GM12878 (cell line): ENCODE measurements at regions not wholly inside any gene's neighbourhood (a gene's known extent, or its start where the extent isn't known, plus 50 kb on each side); places are given as distances from the start of the nearest gene placed in this dataset.

Experiments used
- CREB1 ChIP-seq: IDR thresholded peaks from 2 replicates; pipeline ENCODE4 v1.6.1; 2012; ENCODE audit warnings: low read depth, mild to moderate bottlenecking, inconsistent platforms
- POLR2A ChIP-seq: IDR thresholded peaks from 2 replicates; pipeline ENCODE4 v1.6.1; 2011; ENCODE audit warnings: low read depth, mild to moderate bottlenecking, low read length
- SPI1 ChIP-seq: IDR thresholded peaks from 2 replicates; pipeline ENCODE4 v1.6.1; 2011; ENCODE audit warnings: low read depth, mild to moderate bottlenecking, low read length, moderate library complexity, borderline replicate concordance; ENCODE audit not compliant: insufficient read depth
- TF ChIP-seq, protein P1 (sequence below): fragments of 450-650 bp; IDR thresholded peaks from 2 replicates; pipeline ENCODE4 v1.6.1; 2017; ENCODE audit warnings: mild to moderate bottlenecking, moderate library complexity
- TF ChIP-seq, protein P2 (sequence below), 3 experiments: IDR thresholded peaks in 2 of 3; conservative IDR thresholded peaks in 1 of 3; 2 replicates each; pipeline ENCODE4 v1.5.1; 2011; ENCODE audit warnings: low read depth in 3 of 3, low read length in 3 of 3, mild to moderate bottlenecking in 3 of 3, control low read depth in 2 of 3, moderate library complexity in 2 of 3, inconsistent platforms in 1 of 3, mixed read lengths in 1 of 3; ENCODE audit not compliant: control insufficient read depth in 2 of 3, insufficient read depth in 1 of 3; ENCODE audit errors: extremely low read depth in 1 of 3

DNA sequence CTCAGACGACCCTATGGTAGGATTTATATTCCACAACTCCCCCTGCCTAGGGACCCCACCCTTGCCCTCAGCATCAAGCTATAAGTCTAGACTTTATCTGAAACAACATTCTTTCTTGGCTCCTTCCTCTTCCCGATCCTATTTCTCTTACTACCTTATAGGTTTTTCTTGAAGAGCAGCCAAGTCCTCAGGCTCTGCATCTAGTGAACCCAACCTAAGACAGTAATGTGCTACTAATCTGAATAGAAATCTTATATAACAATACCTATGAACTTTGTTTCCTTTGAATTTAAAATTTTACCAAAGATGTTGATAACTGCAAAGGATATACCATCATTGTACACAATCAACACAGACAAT is 96.7 kb upstream of the BMP4 start:
- TF ChIP-seq POLR2A, result no peak
- TF ChIP-seq CREB1, result no peak
- TF ChIP-seq, protein P1, sequence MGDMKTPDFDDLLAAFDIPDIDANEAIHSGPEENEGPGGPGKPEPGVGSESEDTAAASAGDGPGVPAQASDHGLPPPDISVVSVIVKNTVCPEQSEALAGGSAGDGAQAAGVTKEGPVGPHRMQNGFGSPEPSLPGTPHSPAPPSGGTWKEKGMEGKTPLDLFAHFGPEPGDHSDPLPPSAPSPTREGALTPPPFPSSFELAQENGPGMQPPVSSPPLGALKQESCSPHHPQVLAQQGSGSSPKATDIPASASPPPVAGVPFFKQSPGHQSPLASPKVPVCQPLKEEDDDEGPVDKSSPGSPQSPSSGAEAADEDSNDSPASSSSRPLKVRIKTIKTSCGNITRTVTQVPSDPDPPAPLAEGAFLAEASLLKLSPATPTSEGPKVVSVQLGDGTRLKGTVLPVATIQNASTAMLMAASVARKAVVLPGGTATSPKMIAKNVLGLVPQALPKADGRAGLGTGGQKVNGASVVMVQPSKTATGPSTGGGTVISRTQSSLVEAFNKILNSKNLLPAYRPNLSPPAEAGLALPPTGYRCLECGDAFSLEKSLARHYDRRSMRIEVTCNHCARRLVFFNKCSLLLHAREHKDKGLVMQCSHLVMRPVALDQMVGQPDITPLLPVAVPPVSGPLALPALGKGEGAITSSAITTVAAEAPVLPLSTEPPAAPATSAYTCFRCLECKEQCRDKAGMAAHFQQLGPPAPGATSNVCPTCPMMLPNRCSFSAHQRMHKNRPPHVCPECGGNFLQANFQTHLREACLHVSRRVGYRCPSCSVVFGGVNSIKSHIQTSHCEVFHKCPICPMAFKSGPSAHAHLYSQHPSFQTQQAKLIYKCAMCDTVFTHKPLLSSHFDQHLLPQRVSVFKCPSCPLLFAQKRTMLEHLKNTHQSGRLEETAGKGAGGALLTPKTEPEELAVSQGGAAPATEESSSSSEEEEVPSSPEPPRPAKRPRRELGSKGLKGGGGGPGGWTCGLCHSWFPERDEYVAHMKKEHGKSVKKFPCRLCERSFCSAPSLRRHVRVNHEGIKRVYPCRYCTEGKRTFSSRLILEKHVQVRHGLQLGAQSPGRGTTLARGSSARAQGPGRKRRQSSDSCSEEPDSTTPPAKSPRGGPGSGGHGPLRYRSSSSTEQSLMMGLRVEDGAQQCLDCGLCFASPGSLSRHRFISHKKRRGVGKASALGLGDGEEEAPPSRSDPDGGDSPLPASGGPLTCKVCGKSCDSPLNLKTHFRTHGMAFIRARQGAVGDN, result no peak
- TF ChIP-seq SPI1, result no peak
- TF ChIP-seq, protein P2, sequence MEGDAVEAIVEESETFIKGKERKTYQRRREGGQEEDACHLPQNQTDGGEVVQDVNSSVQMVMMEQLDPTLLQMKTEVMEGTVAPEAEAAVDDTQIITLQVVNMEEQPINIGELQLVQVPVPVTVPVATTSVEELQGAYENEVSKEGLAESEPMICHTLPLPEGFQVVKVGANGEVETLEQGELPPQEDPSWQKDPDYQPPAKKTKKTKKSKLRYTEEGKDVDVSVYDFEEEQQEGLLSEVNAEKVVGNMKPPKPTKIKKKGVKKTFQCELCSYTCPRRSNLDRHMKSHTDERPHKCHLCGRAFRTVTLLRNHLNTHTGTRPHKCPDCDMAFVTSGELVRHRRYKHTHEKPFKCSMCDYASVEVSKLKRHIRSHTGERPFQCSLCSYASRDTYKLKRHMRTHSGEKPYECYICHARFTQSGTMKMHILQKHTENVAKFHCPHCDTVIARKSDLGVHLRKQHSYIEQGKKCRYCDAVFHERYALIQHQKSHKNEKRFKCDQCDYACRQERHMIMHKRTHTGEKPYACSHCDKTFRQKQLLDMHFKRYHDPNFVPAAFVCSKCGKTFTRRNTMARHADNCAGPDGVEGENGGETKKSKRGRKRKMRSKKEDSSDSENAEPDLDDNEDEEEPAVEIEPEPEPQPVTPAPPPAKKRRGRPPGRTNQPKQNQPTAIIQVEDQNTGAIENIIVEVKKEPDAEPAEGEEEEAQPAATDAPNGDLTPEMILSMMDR (IDR thresholded peaks at IDR 0.05 in 2 of 3, conservative IDR thresholded peaks at IDR 0.05 in 1 of 3; ENCODE audit: control insufficient read depth in 2 of 3, extremely low read depth in 1 of 3, insufficient read depth in 1 of 3, low read depth in 3 of 3, low read length in 3 of 3), result no peak
